ENCODE measurements at regions not wholly inside any gene's neighbourhood (a gene's known extent, or its start where the extent isn't known, plus 50 kb on each side); places are given as distances from the start of the nearest gene placed in this dataset.

DNA sequence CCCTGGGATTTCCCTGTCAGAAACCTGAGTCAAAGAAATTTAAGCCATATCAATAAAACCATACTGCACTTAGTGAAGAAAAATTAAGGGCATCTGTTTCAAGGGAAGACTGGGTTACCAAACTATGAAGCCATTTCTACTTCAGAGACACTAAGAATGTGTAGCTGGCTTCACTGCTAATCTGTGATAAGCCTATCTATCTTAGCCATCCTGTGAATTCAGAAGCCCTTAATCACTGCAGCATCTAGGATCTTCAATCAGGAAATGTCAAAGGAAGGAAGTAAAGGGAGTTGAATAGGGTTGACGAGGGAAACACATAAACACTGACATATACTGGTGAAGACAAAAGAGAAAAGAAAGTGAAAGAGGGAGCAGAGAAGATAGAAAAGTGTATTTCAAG, 777.6 kb upstream of the DIAPH2 start:
- no peak for DNase-seq (ENCODE audit: low read depth)
- no peak overlapping the region for H3K4me3 ChIP-seq (ENCODE audit: low read depth, low read length)
- TF ChIP-seq, protein P1, sequence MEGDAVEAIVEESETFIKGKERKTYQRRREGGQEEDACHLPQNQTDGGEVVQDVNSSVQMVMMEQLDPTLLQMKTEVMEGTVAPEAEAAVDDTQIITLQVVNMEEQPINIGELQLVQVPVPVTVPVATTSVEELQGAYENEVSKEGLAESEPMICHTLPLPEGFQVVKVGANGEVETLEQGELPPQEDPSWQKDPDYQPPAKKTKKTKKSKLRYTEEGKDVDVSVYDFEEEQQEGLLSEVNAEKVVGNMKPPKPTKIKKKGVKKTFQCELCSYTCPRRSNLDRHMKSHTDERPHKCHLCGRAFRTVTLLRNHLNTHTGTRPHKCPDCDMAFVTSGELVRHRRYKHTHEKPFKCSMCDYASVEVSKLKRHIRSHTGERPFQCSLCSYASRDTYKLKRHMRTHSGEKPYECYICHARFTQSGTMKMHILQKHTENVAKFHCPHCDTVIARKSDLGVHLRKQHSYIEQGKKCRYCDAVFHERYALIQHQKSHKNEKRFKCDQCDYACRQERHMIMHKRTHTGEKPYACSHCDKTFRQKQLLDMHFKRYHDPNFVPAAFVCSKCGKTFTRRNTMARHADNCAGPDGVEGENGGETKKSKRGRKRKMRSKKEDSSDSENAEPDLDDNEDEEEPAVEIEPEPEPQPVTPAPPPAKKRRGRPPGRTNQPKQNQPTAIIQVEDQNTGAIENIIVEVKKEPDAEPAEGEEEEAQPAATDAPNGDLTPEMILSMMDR (IDR thresholded peaks at IDR 0.05; ENCODE audit: low read depth, low read length, missing control alignments): no peak

DNA sequence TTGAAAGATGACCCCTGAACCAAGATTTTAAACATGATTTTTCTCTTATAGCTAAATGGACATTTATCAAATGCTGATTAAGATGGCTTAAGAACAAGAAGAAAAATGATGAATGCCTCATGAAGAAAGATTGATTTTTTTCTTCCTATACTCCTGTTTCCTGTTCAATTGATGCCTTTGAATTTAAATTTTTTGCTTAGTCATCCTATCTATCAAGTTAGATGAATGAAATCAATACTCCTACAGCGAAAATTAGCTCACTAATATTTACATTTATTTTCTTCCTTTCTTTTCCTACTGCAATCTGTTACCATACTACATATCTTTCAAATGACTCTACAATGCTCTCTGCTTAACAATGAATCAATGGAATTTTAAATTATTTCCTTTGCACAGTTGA, 773.6 kb upstream of the DIAPH2 start:
- TF ChIP-seq, protein P1 (IDR thresholded peaks at IDR 0.05; ENCODE audit: low read depth, low read length, missing control alignments): no peak
- DNase-seq (ENCODE audit: low read depth): no peak
- no peak overlapping the region for H3K4me3 ChIP-seq (ENCODE audit: low read depth, low read length)

DNA sequence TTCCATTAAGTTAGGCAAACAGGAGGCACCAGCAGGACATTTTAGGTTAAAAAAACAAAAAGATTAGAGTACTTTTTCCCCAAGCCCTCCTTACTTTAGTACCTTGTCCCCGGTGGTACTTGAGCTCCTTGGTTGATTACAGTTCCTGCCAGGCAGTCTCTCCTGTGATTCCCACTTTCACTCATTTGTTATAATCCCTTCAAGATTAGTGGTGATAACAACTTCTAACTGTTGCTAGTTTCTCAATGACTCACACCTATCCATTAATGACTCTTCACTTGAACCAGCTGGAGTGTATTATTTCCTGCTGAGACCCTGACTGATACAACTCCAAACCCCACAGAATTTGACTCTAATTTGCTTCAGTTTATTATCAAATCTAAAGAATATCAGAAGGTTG, 765.0 kb upstream of the DIAPH2 start:
- TF ChIP-seq, protein P1 (IDR thresholded peaks at IDR 0.05; ENCODE audit: low read depth, low read length, missing control alignments): no peak
- no peak for DNase-seq (ENCODE audit: low read depth)
- H3K4me3 ChIP-seq (ENCODE audit: low read depth, low read length): no peak overlapping the region

DNA sequence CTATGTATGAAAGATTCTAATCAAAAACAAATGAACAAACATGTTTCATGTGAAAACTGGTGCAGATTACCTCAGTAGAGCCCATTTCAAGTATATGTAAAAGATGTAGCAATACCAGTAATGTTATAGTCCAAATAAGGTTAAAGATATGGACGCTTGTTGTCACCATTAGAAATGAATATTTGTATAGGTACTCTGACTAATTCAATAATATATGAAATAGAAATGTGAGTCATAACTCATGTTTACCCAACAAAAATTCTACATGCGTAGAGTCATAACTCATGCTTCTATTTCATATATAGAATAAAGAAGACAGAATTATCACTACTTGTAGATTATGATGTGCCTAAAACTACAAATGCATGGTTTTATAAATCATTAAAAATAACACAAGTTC, 739.1 kb upstream of the DIAPH2 start:
- no peak for DNase-seq (ENCODE audit: low read depth)
- no peak overlapping the region for H3K4me3 ChIP-seq (ENCODE audit: low read depth, low read length)
- TF ChIP-seq, protein P1 (IDR thresholded peaks at IDR 0.05; ENCODE audit: low read depth, low read length, missing control alignments): no peak

DNA sequence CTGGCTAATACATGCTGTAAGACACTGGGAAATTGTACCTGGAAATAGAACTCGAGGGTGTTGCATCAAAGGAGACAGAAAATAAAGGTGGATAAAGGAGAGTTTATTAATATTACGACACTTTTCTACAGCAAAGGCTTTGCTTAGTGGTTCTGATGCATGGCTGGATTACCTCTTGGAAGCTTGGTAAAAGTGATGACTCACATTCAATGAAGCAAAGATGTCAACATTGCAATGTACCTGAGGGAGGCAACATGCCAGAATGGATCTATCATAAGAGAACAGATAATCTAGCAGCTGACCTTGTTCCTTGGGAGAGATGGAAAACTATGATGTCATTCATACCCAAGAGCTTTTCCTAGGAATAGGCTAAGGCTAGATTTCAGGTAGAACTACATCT, 735.1 kb upstream of the DIAPH2 start:
- H3K4me3 ChIP-seq (ENCODE audit: low read depth, low read length): no peak overlapping the region
- no peak for DNase-seq (ENCODE audit: low read depth)
- TF ChIP-seq, protein P1 (IDR thresholded peaks at IDR 0.05; ENCODE audit: low read depth, low read length, missing control alignments): no peak

DNA sequence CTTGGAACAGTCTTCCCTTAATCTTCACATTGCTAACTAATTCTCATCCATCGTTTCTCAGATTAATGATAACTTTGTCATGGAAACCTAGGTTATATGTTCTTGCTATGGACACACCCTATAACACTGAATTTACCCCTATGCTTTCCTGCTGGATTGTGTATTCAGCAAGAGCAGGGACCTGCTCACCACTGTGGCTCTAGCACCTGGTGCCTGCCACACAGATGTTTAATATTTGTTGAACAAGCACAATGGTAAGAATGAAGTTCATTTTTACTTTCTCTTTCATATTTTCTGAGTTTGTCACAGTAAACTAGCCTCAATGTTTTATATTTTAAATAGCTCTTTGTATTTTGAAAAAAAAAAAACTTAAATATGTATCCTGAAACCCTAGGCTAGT, 734.0 kb upstream of the DIAPH2 start:
- no peak overlapping the region for H3K4me3 ChIP-seq (ENCODE audit: low read depth, low read length)
- TF ChIP-seq, protein P1 (IDR thresholded peaks at IDR 0.05; ENCODE audit: low read depth, low read length, missing control alignments): no peak
- DNase-seq (ENCODE audit: low read depth): no peak

DNA sequence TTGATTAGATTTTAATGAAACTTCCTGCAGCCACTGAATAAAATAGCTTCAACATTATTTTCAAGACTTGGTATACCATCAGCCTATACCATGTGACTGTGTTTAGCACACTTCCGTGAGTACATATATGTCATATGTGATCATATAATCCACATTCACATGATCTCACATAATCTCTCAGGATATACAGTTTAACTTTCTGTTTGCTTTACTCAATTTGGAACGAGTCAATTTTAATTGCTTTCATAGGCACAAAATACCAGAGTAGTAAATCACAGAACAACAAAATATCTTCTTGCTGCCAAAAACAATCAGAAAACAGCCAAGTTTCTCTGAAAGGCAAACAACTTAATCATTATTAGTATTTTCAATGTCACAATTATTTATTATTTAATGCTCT, 731.1 kb upstream of the DIAPH2 start:
- H3K4me3 ChIP-seq (ENCODE audit: low read depth, low read length): no peak overlapping the region
- TF ChIP-seq, protein P1 (IDR thresholded peaks at IDR 0.05; ENCODE audit: low read depth, low read length, missing control alignments): no peak
- DNase-seq (ENCODE audit: low read depth): no peak

Measured in GM12864 (cell line).